ENCODE measurements at regions not wholly inside any gene's neighbourhood (a gene's known extent, or its start where the extent isn't known, plus 50 kb on each side); places are given as distances from the start of the nearest gene placed in this dataset.

GRCh38 chr2:37499113-37499512 lies 154.7 kb downstream of the QPCT start:
- H3K36me3 ChIP-seq (ENCODE audit: control insufficient read depth in 2 of 4, insufficient read depth in 4 of 4, low read length in 3 of 4), result no peaks in the 10 kb centered on the region
- POLR2A ChIA-PET (ENCODE audit: partially characterized antibody), result no interaction called here
- FAIRE-seq (no peak), DNase-seq (ENCODE audit: low read depth in 1 of 2, low spot score in 2 of 2) (no peak)
- no peak for TF ChIP-seq BRCA1 (IDR thresholded peaks at IDR 0.05; ENCODE audit: low read depth, low read length)
- no peak for TF ChIP-seq POLR2A (IDR thresholded peaks at IDR 0.05; ENCODE audit: control extremely low read depth in 1 of 2, low read depth in 2 of 2, low read length in 2 of 2)
- no peak for TF ChIP-seq FOSL1 (IDR thresholded peaks at IDR 0.05; ENCODE audit: insufficient read depth, low read depth, low read length)
- TF ChIP-seq SIN3A (conservative IDR thresholded peaks at IDR 0.05 in 1 of 2, IDR thresholded peaks at IDR 0.05 in 1 of 2; ENCODE audit: low read depth in 1 of 2, low read length in 2 of 2), result no peak
- no peak for TF ChIP-seq EGR1 (IDR thresholded peaks at IDR 0.05; ENCODE audit: borderline replicate concordance, low read depth, low read length)
- no peak overlapping the region for H3K18ac ChIP-seq (ENCODE audit: extremely low read depth, low read length)
- H3K27ac ChIP-seq (ENCODE audit: low read depth, low read length), result no peak overlapping the region
- no peaks in the 10 kb centered on the region for H3K23me2 ChIP-seq (ENCODE audit: low read depth, low read length)
- H3K79me1 ChIP-seq (ENCODE audit: low read depth, low read length), result no peaks in the 10 kb centered on the region
- H2BK15ac ChIP-seq (ENCODE audit: low read length), result no peak overlapping the region
- CTCF ChIA-PET (ENCODE audit: partially characterized antibody), result no interaction called here
- H3K14ac ChIP-seq (ENCODE audit: insufficient read length), result no peak overlapping the region
- H3K23ac ChIP-seq (ENCODE audit: insufficient read length), result no peak overlapping the region
- no peak overlapping the region for H4K8ac ChIP-seq (ENCODE audit: extremely low read depth, insufficient read depth, low read length)
- no peak overlapping the region for H2BK5ac ChIP-seq (ENCODE audit: low read depth, low read length)
- no peak overlapping the region for H3K4me2 ChIP-seq (ENCODE audit: insufficient read depth in 1 of 2, low read depth in 2 of 2, low read length in 2 of 2)
- no peaks in the 10 kb centered on the region for H3K79me2 ChIP-seq (ENCODE audit: control insufficient read depth in 1 of 2, insufficient read depth in 2 of 2, low read length in 2 of 2)
- no peaks in the 10 kb centered on the region for H4K20me1 ChIP-seq (replicated peaks in 1 of 2; ENCODE audit: control insufficient read depth in 1 of 2, insufficient read depth in 2 of 2, low read length in 2 of 2)
- H2BK120ac ChIP-seq (replicated peaks; ENCODE audit: low read depth, low read length), result no peak overlapping the region
- H3K4ac ChIP-seq (replicated peaks; ENCODE audit: insufficient read length, low read depth, low read length), result no peak overlapping the region
- no peak overlapping the region for H2BK12ac ChIP-seq (ENCODE audit: low read depth, low read length)
- H3K4me3 ChIP-seq (ENCODE audit: extremely low read depth in 1 of 4, insufficient read depth in 2 of 4, low read depth in 3 of 4, low read length in 4 of 4), result no peak overlapping the region
- no peak overlapping the region for H4K5ac ChIP-seq (ENCODE audit: insufficient read length, low read depth, low read length)
- H2BK20ac ChIP-seq (ENCODE audit: low read length), result no peak overlapping the region
- H3K4me1 ChIP-seq (replicated peaks in 1 of 4; ENCODE audit: control insufficient read depth in 3 of 4, insufficient read depth in 4 of 4, low read length in 3 of 4), result no peaks in the 10 kb centered on the region
- no peak overlapping the region for H2AK5ac ChIP-seq (ENCODE audit: low read depth, low read length)
- H2AFZ ChIP-seq (ENCODE audit: low read length), result no peak overlapping the region
- H4K91ac ChIP-seq (replicated peaks; ENCODE audit: insufficient read length, low read length), result no peak overlapping the region
- H3K56ac ChIP-seq (replicated peaks; ENCODE audit: insufficient read length, low read depth, low read length), result no peak overlapping the region
- WGBS, 2 experiments (ENCODE audit: extremely low coverage in 1 of 2, insufficient coverage in 1 of 2, insufficient read length in 1 of 2, insufficient replicate concordance in 2 of 2, low coverage in 1 of 2, low lambda C conversion rate in 2 of 2, missing lambda C conversion rate in 1 of 2), result 96% methylated on average over 3 of the region's 3 CpGs; no CpG with 5 or more reads in 1 of the 2 experiments
- H3K27me3 ChIP-seq (replicated peaks in 1 of 4; ENCODE audit: control insufficient read depth in 3 of 4, extremely low read depth in 1 of 4, insufficient read depth in 3 of 4, low read length in 3 of 4), result no peaks in the 10 kb centered on the region
- H3K9me3 ChIP-seq (ENCODE audit: insufficient read depth in 2 of 2, low read depth in 1 of 2, low read length in 1 of 2), result no peaks in the 10 kb centered on the region
- no peak overlapping the region for H3K9ac ChIP-seq (replicated peaks in 1 of 4; ENCODE audit: extremely low read depth in 1 of 4, low read depth in 3 of 4, low read length in 3 of 4)

Data from H1 (cell line).